Activated naive CD4-positive, alpha-beta T cell treated with anti-CD3 and anti-CD28 coated beads, Interleukin-2, amount 10 ng/mL, durations not matched to agents 7 days and 5 days (primary cell): ENCODE measurements at regions not wholly inside any gene's neighbourhood (a gene's known extent, or its start where the extent isn't known, plus 50 kb on each side); places are given as distances from the start of the nearest gene placed in this dataset.

Source experiments
- CTCF ChIA-PET: fragments of 350-600 bp; sonication (Branson Sonifier 250); formaldehyde crosslinking; loops from one replicate; lab custom pipeline; 2021; ENCODE audit warnings: antibody characterized with exemption; lab: Charles Lee
- DNase-seq: peaks from one replicate; pipeline ENCODE4 v3.0.0-alpha.2; 2020
- H3K27ac Mint-ChIP-seq: one replicate; pipeline ENCODE4 v1.8.0; 2021; ENCODE audit warnings: mild to moderate bottlenecking, moderate library complexity, mixed read lengths
- H3K27me3 Mint-ChIP-seq: one replicate; pipeline ENCODE4 v1.8.0; 2021; ENCODE audit warnings: mild to moderate bottlenecking, mixed read lengths
- H3K36me3 Mint-ChIP-seq: one replicate; pipeline ENCODE4 v1.8.0; 2021; ENCODE audit warnings: mixed read lengths
- H3K4me1 Mint-ChIP-seq: one replicate; pipeline ENCODE4 v1.8.0; 2021; ENCODE audit warnings: mixed read lengths
- H3K4me3 Mint-ChIP-seq: one replicate; pipeline ENCODE4 v1.8.0; 2021; ENCODE audit warnings: mild to moderate bottlenecking, moderate library complexity, mixed read lengths
- H3K9me3 Mint-ChIP-seq: one replicate; pipeline ENCODE4 v1.8.0; 2021; ENCODE audit warnings: mixed read lengths

- H3K27ac Mint-ChIP-seq, result no peak overlapping the region
- no peaks in the 10 kb centered on the region for H3K4me1 Mint-ChIP-seq
- CTCF ChIA-PET, result no interaction called here
- no peak for DNase-seq
- H3K9me3 Mint-ChIP-seq, result no peaks in the 10 kb centered on the region
- no peaks in the 10 kb centered on the region for H3K27me3 Mint-ChIP-seq
- no peaks in the 10 kb centered on the region for H3K36me3 Mint-ChIP-seq
- H3K4me3 Mint-ChIP-seq, result no peak overlapping the region
Measured at GRCh38 chr13:47291107-47291656, 394.3 kb upstream of the HTR2A start.

GRCh38 chr13:47289567-47289966 lies 392.7 kb upstream of the HTR2A start:
- DNase-seq, result no peak
- Mint-ChIP-seq H3K27ac (no peak overlapping the region), H3K9me3 (no peaks in the 10 kb centered on the region), H3K36me3 (no peaks in the 10 kb centered on the region), H3K4me3 (no peak overlapping the region), H3K27me3 (no peaks in the 10 kb centered on the region), H3K4me1 (no peaks in the 10 kb centered on the region)
- CTCF ChIA-PET, result no interaction called here

- H3K27ac Mint-ChIP-seq, result no peak overlapping the region
- H3K9me3 Mint-ChIP-seq, result no peaks in the 10 kb centered on the region
- CTCF ChIA-PET, result no interaction called here
- no peak overlapping the region for H3K4me3 Mint-ChIP-seq
- no peaks in the 10 kb centered on the region for H3K27me3 Mint-ChIP-seq
- DNase-seq, result no peak
- no peaks in the 10 kb centered on the region for H3K36me3 Mint-ChIP-seq
- H3K4me1 Mint-ChIP-seq, result no peaks in the 10 kb centered on the region
Measured at GRCh38 chr13:47288546-47288945, 391.7 kb upstream of the HTR2A start.

GRCh38 chr13:47287291-47287751 lies 390.5 kb upstream of the HTR2A start:
- Mint-ChIP-seq H3K27ac (no peak overlapping the region), H3K9me3 (no peaks in the 10 kb centered on the region), H3K4me3 (no peak overlapping the region), H3K4me1 (no peaks in the 10 kb centered on the region), H3K27me3 (no peaks in the 10 kb centered on the region), H3K36me3 (no peaks in the 10 kb centered on the region)
- DNase-seq, result no peak
- CTCF ChIA-PET, result no interaction called here

GRCh38 chr13:47281991-47282390 lies 385.1 kb upstream of the HTR2A start:
- CTCF ChIA-PET, result no interaction called here
- H3K36me3 Mint-ChIP-seq, result no peaks in the 10 kb centered on the region
- DNase-seq, result no peak
- no peaks in the 10 kb centered on the region for H3K9me3 Mint-ChIP-seq
- H3K4me3 Mint-ChIP-seq, result no peak overlapping the region
- no peaks in the 10 kb centered on the region for H3K4me1 Mint-ChIP-seq
- no peak overlapping the region for H3K27ac Mint-ChIP-seq
- H3K27me3 Mint-ChIP-seq, result no peaks in the 10 kb centered on the region

- DNase-seq, result no peak
- Mint-ChIP-seq H3K4me1 (no peaks in the 10 kb centered on the region), H3K27ac (no peak overlapping the region), H3K9me3 (no peaks in the 10 kb centered on the region), H3K36me3 (no peaks in the 10 kb centered on the region), H3K4me3 (no peak overlapping the region), H3K27me3 (no peaks in the 10 kb centered on the region)
- CTCF ChIA-PET, result no interaction called here
Measured at GRCh38 chr13:47279920-47280319, 383.1 kb upstream of the HTR2A start.

- CTCF ChIA-PET, result no interaction called here
- no peak for DNase-seq
- H3K27me3 Mint-ChIP-seq, result no peaks in the 10 kb centered on the region
- H3K36me3 Mint-ChIP-seq, result no peaks in the 10 kb centered on the region
- H3K27ac Mint-ChIP-seq, result no peak overlapping the region
- no peak overlapping the region for H3K4me3 Mint-ChIP-seq
- no peaks in the 10 kb centered on the region for H3K4me1 Mint-ChIP-seq
- H3K9me3 Mint-ChIP-seq, result no peaks in the 10 kb centered on the region
Measured at GRCh38 chr13:47277774-47278173, 380.9 kb upstream of the HTR2A start.

- DNase-seq, result no peak
- Mint-ChIP-seq H3K9me3 (peaks cover 2% of the 10 kb centered on the region), H3K27ac (no peak overlapping the region), H3K27me3 (no peaks in the 10 kb centered on the region), H3K4me1 (no peaks in the 10 kb centered on the region), H3K36me3 (no peaks in the 10 kb centered on the region), H3K4me3 (no peak overlapping the region)
- CTCF ChIA-PET, result no interaction called here
Measured at GRCh38 chr13:47268270-47268669, 371.4 kb upstream of the HTR2A start.

- Mint-ChIP-seq H3K27me3 (no peaks in the 10 kb centered on the region), H3K4me1 (no peaks in the 10 kb centered on the region), H3K9me3 (no peaks in the 10 kb centered on the region), H3K36me3 (no peaks in the 10 kb centered on the region), H3K27ac (no peak overlapping the region), H3K4me3 (no peak overlapping the region)
- DNase-seq, result no peak
- CTCF ChIA-PET, result interaction anchor here (1.2 kb wide), 1 partner anchor 90 kb away, joined by 3 read pairs; no protein-coding TSS in a partner anchor
Measured at GRCh38 chr13:47258384-47258783, 361.5 kb upstream of the HTR2A start.

- no peaks in the 10 kb centered on the region for H3K27me3 Mint-ChIP-seq
- no peaks in the 10 kb centered on the region for H3K9me3 Mint-ChIP-seq
- DNase-seq, result no peak
- H3K27ac Mint-ChIP-seq, result no peak overlapping the region
- no peaks in the 10 kb centered on the region for H3K4me1 Mint-ChIP-seq
- H3K36me3 Mint-ChIP-seq, result no peaks in the 10 kb centered on the region
- CTCF ChIA-PET, result no interaction called here
- H3K4me3 Mint-ChIP-seq, result no peak overlapping the region
Measured at GRCh38 chr13:47256618-47257017, 359.8 kb upstream of the HTR2A start.

GRCh38 chr13:47252627-47253026 lies 355.8 kb upstream of the HTR2A start:
- CTCF ChIA-PET, result no interaction called here
- Mint-ChIP-seq H3K9me3 (no peaks in the 10 kb centered on the region), H3K4me1 (no peaks in the 10 kb centered on the region), H3K36me3 (no peaks in the 10 kb centered on the region), H3K27ac (no peak overlapping the region), H3K4me3 (no peak overlapping the region), H3K27me3 (no peaks in the 10 kb centered on the region)
- DNase-seq, result no peak

- no peak overlapping the region for H3K4me3 Mint-ChIP-seq
- no peak overlapping the region for H3K27ac Mint-ChIP-seq
- CTCF ChIA-PET, result no interaction called here
- no peaks in the 10 kb centered on the region for H3K36me3 Mint-ChIP-seq
- H3K4me1 Mint-ChIP-seq, result no peaks in the 10 kb centered on the region
- no peaks in the 10 kb centered on the region for H3K27me3 Mint-ChIP-seq
- H3K9me3 Mint-ChIP-seq, result no peaks in the 10 kb centered on the region
- DNase-seq, result no peak
Measured at GRCh38 chr13:47251771-47252170, 354.9 kb upstream of the HTR2A start.

GRCh38 chr13:47250146-47250545 lies 353.3 kb upstream of the HTR2A start:
- H3K9me3 Mint-ChIP-seq, result no peaks in the 10 kb centered on the region
- CTCF ChIA-PET, result no interaction called here
- no peak overlapping the region for H3K4me3 Mint-ChIP-seq
- no peaks in the 10 kb centered on the region for H3K4me1 Mint-ChIP-seq
- H3K27me3 Mint-ChIP-seq, result no peaks in the 10 kb centered on the region
- H3K36me3 Mint-ChIP-seq, result no peaks in the 10 kb centered on the region
- no peak for DNase-seq
- H3K27ac Mint-ChIP-seq, result no peak overlapping the region

- CTCF ChIA-PET, result no interaction called here
- Mint-ChIP-seq H3K4me1 (no peaks in the 10 kb centered on the region), H3K9me3 (no peaks in the 10 kb centered on the region), H3K27ac (no peak overlapping the region), H3K4me3 (no peak overlapping the region), H3K36me3 (no peaks in the 10 kb centered on the region), H3K27me3 (no peaks in the 10 kb centered on the region)
- DNase-seq, result no peak
Measured at GRCh38 chr13:47249266-47249665, 352.4 kb upstream of the HTR2A start.

GRCh38 chr13:47241446-47241845 lies 344.6 kb upstream of the HTR2A start:
- Mint-ChIP-seq H3K4me3 (no peak overlapping the region), H3K36me3 (no peaks in the 10 kb centered on the region), H3K9me3 (peaks cover 2% of the 10 kb centered on the region), H3K27ac (no peak overlapping the region), H3K27me3 (no peaks in the 10 kb centered on the region), H3K4me1 (no peaks in the 10 kb centered on the region)
- CTCF ChIA-PET, result no interaction called here
- no peak for DNase-seq

GRCh38 chr13:47239025-47239424 lies 342.2 kb upstream of the HTR2A start:
- no peak overlapping the region for H3K27ac Mint-ChIP-seq
- DNase-seq, result no peak
- peaks cover 2% of the 10 kb centered on the region for H3K9me3 Mint-ChIP-seq
- H3K36me3 Mint-ChIP-seq, result no peaks in the 10 kb centered on the region
- CTCF ChIA-PET, result no interaction called here
- no peaks in the 10 kb centered on the region for H3K27me3 Mint-ChIP-seq
- H3K4me1 Mint-ChIP-seq, result no peaks in the 10 kb centered on the region
- no peak overlapping the region for H3K4me3 Mint-ChIP-seq
